ENCODE measurements at regions not wholly inside any gene's neighbourhood (a gene's known extent, or its start where the extent isn't known, plus 50 kb on each side); places are given as distances from the start of the nearest gene placed in this dataset.

- TF ChIP-seq CTCF (IDR thresholded peaks at IDR 0.05) (no peak), POLR2A (IDR thresholded peaks at IDR 0.05) (no peak), EP300 (IDR thresholded peaks at IDR 0.05) (no peak)
Measured at GRCh38 chr3:165443664-165444063, 247.5 kb upstream of the SLITRK3 start.

All from ovary (tissue), 3 donors.